CD4-positive, alpha-beta T cell treated with Interleukin-2 at 100 ng/mL for 4 hours (primary cell): ENCODE measurements at regions not wholly inside any gene's neighbourhood (a gene's known extent, or its start where the extent isn't known, plus 50 kb on each side); places are given as distances from the start of the nearest gene placed in this dataset.
"Not testable (repeated sequence)": the region's sequence is repeated elsewhere in the genome, so short reads cannot be mapped to it uniquely, and the experiment has no call there.

Experiments
- DNase-seq: peaks from one replicate; pipeline ENCODE4 v3.0.0-alpha.2; 2020; ENCODE audit warnings: low spot score

- no peak for DNase-seq
Measured at GRCh38 chr18:8882632-8883408, 177.5 kb downstream of the MTCL1 start.

GRCh38 chr18:8883409-8883668 is 178.0 kb downstream of the MTCL1 start:
- no peak for DNase-seq

DNA sequence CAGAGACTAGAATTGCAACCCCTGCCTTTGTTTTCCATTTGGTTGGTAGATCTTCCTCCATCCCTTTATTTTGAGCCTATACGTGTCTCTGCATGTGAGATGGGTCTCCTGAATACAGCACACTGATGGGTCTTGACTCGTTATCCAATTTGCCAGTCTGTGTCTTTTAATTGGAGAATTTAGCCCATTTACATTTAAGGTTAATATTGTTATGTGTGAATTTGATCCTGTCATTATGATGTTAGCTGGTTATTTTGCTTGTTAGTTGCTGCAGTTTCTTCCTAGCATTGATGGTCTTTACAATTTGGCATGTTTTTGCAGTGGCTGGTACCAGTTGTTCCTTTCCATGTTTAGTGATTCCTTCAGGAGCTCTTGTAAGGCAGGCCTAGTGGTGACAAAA is 182.5 kb downstream of the MTCL1 start:
- not testable (repeated sequence) for DNase-seq

DNA sequence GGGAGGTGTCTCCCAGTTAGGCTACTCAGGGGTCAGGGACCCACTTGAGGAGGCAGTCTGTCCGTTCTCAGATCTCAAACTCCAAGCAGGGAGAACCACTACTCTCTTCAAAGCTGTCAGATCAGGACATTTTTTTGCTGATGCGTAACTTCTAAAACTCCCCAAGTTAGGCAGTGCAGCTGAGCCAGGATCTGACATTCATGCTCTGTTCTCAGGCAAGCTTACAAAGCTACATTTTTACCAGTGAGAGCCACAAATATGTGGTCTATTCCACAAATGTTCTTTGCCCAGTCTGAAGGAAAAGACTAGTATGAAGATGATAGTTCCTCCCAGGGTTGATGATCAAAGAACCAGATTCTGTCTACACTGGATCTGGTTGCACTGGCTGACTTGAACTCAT is 184.1 kb downstream of the MTCL1 start:
- DNase-seq, result no peak

DNA sequence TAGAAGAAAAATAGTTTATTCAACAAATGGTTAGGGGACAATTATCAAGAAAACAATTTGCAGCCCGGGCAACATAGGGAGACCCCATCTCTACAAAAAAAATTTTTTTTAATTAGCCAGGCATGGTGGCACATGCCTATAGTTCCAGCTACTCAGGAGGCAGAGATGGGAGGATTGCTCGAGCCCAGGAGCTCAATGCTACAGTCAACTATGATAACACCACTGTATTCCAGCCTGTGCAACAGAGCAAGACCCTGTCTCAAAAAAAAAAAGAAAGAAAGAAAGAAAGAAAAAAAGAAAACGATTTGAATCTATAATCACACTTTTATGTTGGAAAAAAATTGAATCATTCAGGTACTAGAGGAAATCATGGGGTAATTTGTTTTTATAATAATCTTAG is 185.1 kb downstream of the MTCL1 start:
- not testable (repeated sequence) for DNase-seq

DNA sequence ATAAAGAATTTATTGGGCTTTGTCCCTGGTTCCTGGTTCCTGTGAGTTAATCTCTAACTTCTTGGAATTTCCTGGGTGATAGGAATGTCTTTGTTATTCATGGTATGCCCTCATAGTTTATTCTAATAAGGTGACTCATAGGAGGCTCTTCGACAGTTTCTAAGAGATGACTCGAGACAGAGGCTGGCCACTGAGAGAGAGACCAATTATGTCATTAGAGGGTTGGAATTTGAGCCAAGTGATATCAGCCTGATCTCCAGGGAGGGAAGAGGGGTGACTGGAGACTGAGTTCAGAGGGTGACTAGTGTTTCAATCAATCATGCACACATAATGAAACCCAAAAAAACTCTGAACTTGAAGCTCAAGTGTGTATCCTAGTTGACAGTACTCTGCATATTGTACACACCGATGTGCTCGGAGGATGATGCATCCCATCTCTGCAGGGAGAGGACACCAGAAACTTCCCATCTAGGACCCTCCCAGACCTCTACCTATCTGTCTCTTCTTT is 185.7 kb downstream of the MTCL1 start:
- no peak for DNase-seq

DNA sequence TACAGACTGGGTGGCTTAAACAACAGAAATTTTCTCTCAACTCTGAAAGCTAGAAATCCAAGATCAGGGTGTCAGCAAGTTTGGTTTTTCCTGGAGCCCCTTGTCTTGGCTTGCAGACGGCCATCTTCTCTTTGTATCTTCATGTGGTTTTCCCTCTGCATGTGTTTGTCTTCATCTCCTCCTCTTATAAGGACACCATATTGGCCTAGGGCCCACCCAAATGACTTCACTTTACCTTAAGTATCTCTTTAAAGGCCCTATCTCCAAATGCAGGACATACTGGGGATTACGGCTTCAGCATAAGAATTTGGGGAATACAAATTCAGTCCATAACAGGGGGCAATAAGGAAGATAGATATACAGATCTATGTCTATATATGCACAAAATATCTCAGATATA is 187.9 kb downstream of the MTCL1 start:
- DNase-seq, result no peak

- DNase-seq, result no peak
Measured at GRCh38 chr18:8893628-8894231, 188.4 kb downstream of the MTCL1 start.

DNA sequence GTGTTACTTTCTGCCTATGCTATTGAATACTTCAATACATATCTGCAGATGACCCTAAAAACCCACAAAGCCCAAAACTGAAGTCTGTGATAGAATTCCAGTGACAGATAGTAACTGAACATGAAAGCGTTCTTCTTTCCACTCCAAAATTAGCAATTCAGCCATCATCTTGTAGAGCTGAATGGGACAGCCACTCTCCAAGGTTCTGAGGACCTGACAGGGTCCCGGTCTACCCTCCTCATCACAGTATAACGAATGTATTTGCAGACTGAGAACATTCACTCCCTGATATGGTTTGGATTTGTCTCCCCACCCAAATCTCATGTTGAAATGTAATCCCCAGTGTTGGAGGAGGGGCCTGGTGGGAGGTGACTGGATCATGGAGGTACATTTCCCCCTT is 189.5 kb downstream of the MTCL1 start:
- no peak for DNase-seq

- no peak for DNase-seq
Measured at GRCh38 chr18:8895341-8895740, 190.0 kb downstream of the MTCL1 start.

DNA sequence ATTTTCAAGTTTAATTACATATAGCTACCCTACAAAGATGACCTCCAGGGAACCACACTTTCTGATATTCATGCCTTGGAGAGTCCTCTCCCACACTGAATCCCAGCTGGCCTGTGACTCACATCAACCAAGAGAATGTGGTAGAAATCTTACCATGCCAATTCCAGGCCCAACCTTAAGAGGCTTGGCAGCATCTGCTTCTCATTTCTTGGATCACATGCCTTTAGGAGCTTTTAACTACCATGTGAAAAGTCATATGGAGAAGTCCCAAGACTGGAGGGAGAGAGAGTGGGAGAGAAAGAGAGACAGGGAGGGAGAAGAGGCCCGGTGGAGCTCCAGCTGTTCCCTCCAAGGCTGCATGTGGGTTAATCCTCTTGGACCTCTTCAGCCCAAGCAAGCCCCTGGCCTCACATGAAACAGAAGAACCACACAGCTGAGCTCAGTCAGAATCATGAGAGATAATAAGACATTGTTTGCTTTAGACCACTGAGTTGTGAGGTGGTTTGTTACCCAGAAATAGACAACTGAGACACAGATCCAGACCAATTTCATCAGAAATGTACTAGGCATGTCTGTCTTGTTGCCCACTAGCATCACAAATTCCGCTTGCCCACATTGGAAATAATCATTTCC is 190.7 kb downstream of the MTCL1 start:
- no peak for DNase-seq

DNA sequence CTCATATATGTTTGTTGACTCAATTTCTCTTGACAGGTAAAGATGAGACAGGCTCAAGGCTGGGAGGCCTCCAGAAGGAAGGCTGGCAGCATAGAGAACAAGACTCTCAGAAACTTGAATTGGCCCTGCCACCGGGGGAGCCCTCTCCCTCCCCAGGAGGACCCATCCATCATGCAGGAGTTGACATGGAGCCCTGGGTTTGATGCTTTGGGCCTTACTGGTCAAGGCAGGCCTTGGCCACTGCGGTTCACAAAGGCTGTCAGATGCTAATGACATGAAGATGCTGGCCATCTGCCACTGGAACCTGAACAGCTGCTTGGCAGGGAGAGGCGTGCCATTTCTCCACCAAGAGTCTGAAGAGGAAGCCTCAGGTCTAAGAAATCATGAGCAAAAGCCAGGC is 193.6 kb downstream of the MTCL1 start:
- no peak for DNase-seq

DNA sequence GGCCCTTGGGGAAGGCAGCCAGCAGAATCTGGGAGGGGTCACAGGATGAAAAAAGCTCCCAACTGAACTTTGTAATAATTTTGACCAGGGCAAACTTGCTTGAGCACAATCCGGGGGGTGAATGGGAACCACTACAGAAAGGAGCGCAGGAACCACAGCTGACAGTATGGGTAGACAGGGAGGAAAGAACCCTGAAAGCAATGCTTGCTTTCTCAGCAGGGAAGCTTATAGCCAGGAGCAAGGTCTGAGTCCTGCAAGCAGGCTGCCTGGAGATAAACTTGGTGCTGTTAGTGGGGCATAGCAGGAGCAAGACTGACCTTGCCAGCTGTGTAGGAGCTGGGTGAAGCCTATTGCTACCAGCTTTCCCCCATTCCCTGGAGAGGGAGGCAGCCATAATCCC is 195.2 kb downstream of the MTCL1 start:
- no peak for DNase-seq

GRCh38 chr18:8901019-8901418 is 195.7 kb downstream of the MTCL1 start:
- no peak for DNase-seq

GRCh38 chr18:8904316-8904715 is 198.2 kb upstream of the NDUFV2 start:
- no peak for DNase-seq

- no peak for DNase-seq
Measured at GRCh38 chr18:8908792-8909510, 193.5 kb upstream of the NDUFV2 start.

- no peak for DNase-seq
Measured at GRCh38 chr18:8910186-8910822, 192.2 kb upstream of the NDUFV2 start.

GRCh38 chr18:8910843-8911242 is 191.7 kb upstream of the NDUFV2 start:
- DNase-seq, result no peak

GRCh38 chr18:8911408-8912340 is 190.8 kb upstream of the NDUFV2 start:
- DNase-seq, result no peak

- no peak for DNase-seq
Measured at GRCh38 chr18:8912348-8913326, 189.9 kb upstream of the NDUFV2 start.
